ENCODE measurements at regions not wholly inside any gene's neighbourhood (a gene's known extent, or its start where the extent isn't known, plus 50 kb on each side); places are given as distances from the start of the nearest gene placed in this dataset.

DNA sequence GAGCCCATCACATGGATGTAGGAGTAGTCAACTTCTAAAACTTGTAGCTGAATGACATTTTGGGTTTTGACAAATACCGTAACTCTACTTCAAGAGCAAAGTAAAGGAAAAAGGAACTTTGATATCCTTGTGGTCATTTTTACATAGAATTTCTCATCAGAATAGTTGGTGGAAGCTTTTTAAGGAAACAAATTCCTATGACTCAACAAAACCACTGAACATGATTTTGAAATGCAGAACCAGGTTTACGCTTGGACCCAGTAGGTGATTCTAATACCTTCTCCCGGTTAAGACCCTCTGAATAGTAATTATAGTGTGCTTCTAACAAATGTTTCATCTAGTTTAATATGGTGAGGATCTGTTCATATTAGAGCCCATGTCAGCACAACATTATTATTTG lies 307.8 kb downstream of the GPR37 start:
- no peak overlapping the region for H3K27ac ChIP-seq (replicated peaks)
- TF ChIP-seq, protein P1, sequence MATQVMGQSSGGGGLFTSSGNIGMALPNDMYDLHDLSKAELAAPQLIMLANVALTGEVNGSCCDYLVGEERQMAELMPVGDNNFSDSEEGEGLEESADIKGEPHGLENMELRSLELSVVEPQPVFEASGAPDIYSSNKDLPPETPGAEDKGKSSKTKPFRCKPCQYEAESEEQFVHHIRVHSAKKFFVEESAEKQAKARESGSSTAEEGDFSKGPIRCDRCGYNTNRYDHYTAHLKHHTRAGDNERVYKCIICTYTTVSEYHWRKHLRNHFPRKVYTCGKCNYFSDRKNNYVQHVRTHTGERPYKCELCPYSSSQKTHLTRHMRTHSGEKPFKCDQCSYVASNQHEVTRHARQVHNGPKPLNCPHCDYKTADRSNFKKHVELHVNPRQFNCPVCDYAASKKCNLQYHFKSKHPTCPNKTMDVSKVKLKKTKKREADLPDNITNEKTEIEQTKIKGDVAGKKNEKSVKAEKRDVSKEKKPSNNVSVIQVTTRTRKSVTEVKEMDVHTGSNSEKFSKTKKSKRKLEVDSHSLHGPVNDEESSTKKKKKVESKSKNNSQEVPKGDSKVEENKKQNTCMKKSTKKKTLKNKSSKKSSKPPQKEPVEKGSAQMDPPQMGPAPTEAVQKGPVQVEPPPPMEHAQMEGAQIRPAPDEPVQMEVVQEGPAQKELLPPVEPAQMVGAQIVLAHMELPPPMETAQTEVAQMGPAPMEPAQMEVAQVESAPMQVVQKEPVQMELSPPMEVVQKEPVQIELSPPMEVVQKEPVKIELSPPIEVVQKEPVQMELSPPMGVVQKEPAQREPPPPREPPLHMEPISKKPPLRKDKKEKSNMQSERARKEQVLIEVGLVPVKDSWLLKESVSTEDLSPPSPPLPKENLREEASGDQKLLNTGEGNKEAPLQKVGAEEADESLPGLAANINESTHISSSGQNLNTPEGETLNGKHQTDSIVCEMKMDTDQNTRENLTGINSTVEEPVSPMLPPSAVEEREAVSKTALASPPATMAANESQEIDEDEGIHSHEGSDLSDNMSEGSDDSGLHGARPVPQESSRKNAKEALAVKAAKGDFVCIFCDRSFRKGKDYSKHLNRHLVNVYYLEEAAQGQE (IDR thresholded peaks at IDR 0.05; ENCODE audit: insufficient replicate concordance, low read depth), result no peak
- no peak for TF ChIP-seq POLR2AphosphoS5 (IDR thresholded peaks at IDR 0.05; ENCODE audit: low read depth)
- TF ChIP-seq, protein P2, sequence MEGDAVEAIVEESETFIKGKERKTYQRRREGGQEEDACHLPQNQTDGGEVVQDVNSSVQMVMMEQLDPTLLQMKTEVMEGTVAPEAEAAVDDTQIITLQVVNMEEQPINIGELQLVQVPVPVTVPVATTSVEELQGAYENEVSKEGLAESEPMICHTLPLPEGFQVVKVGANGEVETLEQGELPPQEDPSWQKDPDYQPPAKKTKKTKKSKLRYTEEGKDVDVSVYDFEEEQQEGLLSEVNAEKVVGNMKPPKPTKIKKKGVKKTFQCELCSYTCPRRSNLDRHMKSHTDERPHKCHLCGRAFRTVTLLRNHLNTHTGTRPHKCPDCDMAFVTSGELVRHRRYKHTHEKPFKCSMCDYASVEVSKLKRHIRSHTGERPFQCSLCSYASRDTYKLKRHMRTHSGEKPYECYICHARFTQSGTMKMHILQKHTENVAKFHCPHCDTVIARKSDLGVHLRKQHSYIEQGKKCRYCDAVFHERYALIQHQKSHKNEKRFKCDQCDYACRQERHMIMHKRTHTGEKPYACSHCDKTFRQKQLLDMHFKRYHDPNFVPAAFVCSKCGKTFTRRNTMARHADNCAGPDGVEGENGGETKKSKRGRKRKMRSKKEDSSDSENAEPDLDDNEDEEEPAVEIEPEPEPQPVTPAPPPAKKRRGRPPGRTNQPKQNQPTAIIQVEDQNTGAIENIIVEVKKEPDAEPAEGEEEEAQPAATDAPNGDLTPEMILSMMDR (IDR thresholded peaks at IDR 0.05; ENCODE audit: insufficient read depth, low read length), result no peak
- H3K4me3 ChIP-seq (replicated peaks; ENCODE audit: insufficient read depth, low read length), result no peak overlapping the region
- H3K27me3 ChIP-seq (ENCODE audit: insufficient read depth, poor library complexity, severe bottlenecking), result no peaks in the 10 kb centered on the region
- DNase-seq (ENCODE audit: low read depth in 1 of 2, low spot score in 1 of 2), result no peak

DNA sequence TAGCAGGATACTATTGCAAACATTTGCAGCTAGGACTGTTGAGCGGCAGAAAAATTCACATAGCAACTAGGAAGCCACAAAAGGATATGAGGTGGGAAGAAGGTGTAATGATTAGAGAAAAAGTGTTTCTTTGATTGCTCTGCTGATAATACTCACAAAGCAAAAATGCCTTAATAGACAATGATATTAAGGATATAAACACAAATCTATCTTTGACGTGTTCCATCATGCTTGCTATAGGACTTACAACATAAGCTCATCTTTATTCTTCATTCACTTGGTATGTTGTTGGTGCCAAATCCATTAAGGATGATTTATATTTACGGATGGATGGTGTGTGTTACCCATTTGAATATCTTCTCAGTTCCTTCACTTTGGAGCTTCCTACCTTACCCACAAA lies 309.3 kb downstream of the GPR37 start:
- DNase-seq (ENCODE audit: low read depth in 1 of 2, low spot score in 1 of 2), result no peak
- no peak overlapping the region for H3K4me3 ChIP-seq (replicated peaks; ENCODE audit: insufficient read depth, low read length)
- TF ChIP-seq, protein P1 (IDR thresholded peaks at IDR 0.05; ENCODE audit: insufficient replicate concordance, low read depth), result no peak
- TF ChIP-seq, protein P2 (IDR thresholded peaks at IDR 0.05; ENCODE audit: insufficient read depth, low read length), result no peak
- TF ChIP-seq POLR2AphosphoS5 (IDR thresholded peaks at IDR 0.05; ENCODE audit: low read depth), result no peak
- no peak for TF ChIP-seq GABPA (IDR thresholded peaks at IDR 0.05; ENCODE audit: low read depth)
- no peak for TF ChIP-seq SPI1 (IDR thresholded peaks at IDR 0.05; ENCODE audit: borderline replicate concordance, low read depth)
- no peak overlapping the region for H3K27ac ChIP-seq (replicated peaks)
- H3K27me3 ChIP-seq (ENCODE audit: insufficient read depth, poor library complexity, severe bottlenecking), result no peaks in the 10 kb centered on the region

DNA sequence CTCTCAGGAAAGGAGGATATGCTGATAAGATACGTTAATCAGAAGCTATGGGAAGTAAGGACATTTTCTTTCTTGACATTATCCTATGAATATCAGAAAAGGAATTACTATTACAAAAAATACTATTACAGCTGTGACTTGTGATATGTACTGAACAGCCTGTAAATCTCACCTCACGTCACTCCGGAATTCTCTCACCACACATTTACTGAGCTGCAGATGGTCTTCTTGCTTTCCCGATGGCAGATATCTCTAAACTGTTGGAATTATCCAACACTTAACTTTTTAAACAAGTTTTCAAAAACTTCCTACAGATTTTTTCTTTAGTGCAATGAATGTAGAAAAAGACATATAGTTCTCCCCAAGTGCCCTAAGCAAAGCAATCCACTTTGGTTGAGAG lies 313.4 kb downstream of the GPR37 start:
- DNase-seq (ENCODE audit: low read depth in 1 of 2, low spot score in 1 of 2), result no peak
- Histone ChIP-seq H3K27ac (replicated peaks) (no peak overlapping the region), H3K4me3 (replicated peaks; ENCODE audit: insufficient read depth, low read length) (no peak overlapping the region), H3K27me3 (ENCODE audit: insufficient read depth, poor library complexity, severe bottlenecking) (no peaks in the 10 kb centered on the region)
- no peak for TF ChIP-seq GABPA (IDR thresholded peaks at IDR 0.05; ENCODE audit: low read depth)
- no peak for TF ChIP-seq SPI1 (IDR thresholded peaks at IDR 0.05; ENCODE audit: borderline replicate concordance, low read depth)
- TF ChIP-seq, protein P1 (IDR thresholded peaks at IDR 0.05; ENCODE audit: insufficient replicate concordance, low read depth), result no peak
- TF ChIP-seq, protein P2 (IDR thresholded peaks at IDR 0.05; ENCODE audit: insufficient read depth, low read length), result no peak
- no peak for TF ChIP-seq POLR2AphosphoS5 (IDR thresholded peaks at IDR 0.05; ENCODE audit: low read depth)

All from HL-60 (cell line).